IPS-15b (cell line): ENCODE measurements at regions not wholly inside any gene's neighbourhood (a gene's known extent, or its start where the extent isn't known, plus 50 kb on each side); places are given as distances from the start of the nearest gene placed in this dataset.

Experiments
- H3K27me3 ChIP-seq: one replicate; pipeline ENCODE4 v1.6.1; 2013; ENCODE audit warnings: low read length; ENCODE audit not compliant: control insufficient read depth, insufficient read depth
- H3K36me3 ChIP-seq: one replicate; pipeline ENCODE4 v1.6.1; 2013; ENCODE audit warnings: low read length; ENCODE audit not compliant: control insufficient read depth, insufficient read depth
- H3K4me1 ChIP-seq: one replicate; pipeline ENCODE4 v1.6.1; 2013; ENCODE audit warnings: mild to moderate bottlenecking, low read length; ENCODE audit not compliant: control insufficient read depth, insufficient read depth
- H3K4me3 ChIP-seq: one replicate; pipeline ENCODE4 v1.5.1; 2013; ENCODE audit warnings: low read depth, low read length
- H3K9ac ChIP-seq: one replicate; pipeline ENCODE4 v1.6.1; 2013; ENCODE audit warnings: low read depth, mild to moderate bottlenecking, low read length
- H3K9me3 ChIP-seq: one replicate; pipeline ENCODE4 v1.6.1; 2013; ENCODE audit warnings: mild to moderate bottlenecking, low read length; ENCODE audit not compliant: control insufficient read depth, insufficient read depth

DNA sequence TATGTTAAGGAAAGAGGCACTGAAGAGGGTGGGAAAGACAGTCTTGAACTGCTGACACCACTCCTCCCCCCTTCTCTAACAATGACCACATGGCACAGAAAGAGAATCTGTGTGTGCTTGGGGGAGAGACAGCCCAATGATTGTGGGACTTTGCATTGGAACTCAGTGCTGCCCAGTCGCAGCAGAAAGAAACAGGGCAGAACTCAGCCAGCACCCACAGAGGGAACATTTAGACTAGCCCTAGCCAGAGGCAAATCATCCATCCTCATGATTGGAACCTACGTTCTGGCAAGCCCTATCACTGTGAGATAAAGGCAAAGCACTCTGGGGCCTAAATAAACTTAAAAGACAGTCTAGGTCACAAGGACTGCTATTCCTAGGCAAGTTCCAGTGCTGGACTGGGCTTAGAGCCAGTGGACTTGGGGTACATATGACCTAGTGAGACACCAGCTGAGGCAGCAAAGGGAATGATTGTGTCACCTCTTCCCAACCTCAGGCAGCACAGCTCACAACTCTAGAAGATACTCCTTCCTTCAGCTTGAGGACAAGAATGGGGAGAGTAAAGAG lies 132.8 kb upstream of the S100G start:
- Histone ChIP-seq H3K9me3 (no peaks in the 10 kb centered on the region), H3K9ac (no peak overlapping the region), H3K36me3 (peaks cover 2% of the 10 kb centered on the region), H3K4me3 (no peak overlapping the region), H3K4me1 (peaks cover 5% of the 10 kb centered on the region), H3K27me3 (no peaks in the 10 kb centered on the region)

DNA sequence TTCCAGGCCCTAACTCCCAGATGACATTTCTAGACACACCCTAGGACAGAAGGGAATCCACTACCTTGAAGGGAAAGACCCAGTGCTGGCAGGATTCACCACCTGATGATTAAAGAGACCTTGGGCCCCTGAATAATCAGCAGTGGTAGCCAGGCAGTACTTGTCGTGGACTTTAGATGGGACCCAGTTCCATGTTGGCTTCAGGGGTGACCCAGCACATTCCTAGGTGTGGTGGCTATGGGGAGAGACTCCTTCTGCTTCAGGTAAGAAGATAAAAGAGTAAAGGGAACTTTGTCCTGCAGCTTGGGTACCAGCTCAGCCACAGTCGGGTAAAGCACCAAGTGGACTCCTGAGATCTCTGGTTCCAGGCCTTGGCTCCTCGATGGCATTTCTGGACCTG lies 131.8 kb upstream of the S100G start:
- peaks cover 2% of the 10 kb centered on the region for H3K36me3 ChIP-seq
- H3K27me3 ChIP-seq, result no peaks in the 10 kb centered on the region
- H3K4me3 ChIP-seq, result no peak overlapping the region
- no peaks in the 10 kb centered on the region for H3K9me3 ChIP-seq
- H3K9ac ChIP-seq, result no peak overlapping the region
- H3K4me1 ChIP-seq, result no peaks in the 10 kb centered on the region

DNA sequence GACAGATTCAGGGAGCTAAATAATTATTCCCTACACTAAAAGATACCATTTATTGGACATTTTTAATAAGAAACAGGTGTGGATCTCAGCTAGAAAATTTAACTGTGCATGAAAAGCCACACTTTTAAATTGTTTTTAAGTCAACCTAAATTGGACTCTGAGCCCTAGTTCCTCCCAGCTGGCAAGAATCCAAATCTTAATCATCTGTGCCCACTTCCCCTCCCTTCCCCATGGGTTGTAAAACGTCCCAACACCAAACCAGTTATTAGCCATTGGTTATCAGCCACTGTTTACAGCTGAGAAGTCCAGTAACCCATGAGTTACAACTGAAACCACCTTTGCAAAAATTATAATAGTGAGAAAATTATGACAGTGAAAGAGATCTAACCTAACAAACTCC lies 125.6 kb upstream of the S100G start:
- Histone ChIP-seq H3K27me3 (no peaks in the 10 kb centered on the region), H3K4me1 (no peaks in the 10 kb centered on the region), H3K9ac (no peak overlapping the region), H3K9me3 (peaks cover 16% of the 10 kb centered on the region), H3K4me3 (no peak overlapping the region), H3K36me3 (peaks cover 10% of the 10 kb centered on the region)

DNA sequence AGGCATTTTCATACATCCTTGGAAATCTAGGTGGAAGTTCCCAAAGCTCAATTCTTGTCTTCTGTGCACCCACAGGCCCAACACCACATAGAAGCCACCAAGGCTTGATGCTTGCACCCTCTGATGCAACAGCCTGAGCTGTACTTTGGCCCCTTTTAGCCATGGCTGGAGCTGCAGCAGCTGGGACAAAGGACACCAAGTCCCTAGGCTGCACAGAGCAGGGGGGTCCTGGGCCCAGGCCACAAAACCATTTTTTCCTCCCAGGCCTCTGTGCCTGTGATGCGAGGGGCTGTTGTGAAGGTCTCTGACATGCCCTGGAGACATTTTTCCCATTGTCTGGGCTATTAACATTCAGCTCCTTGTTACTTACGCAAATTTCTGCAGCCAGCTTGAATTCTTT lies 124.0 kb upstream of the S100G start:
- H3K27me3 ChIP-seq, result no peaks in the 10 kb centered on the region
- H3K36me3 ChIP-seq, result peaks cover 10% of the 10 kb centered on the region

DNA sequence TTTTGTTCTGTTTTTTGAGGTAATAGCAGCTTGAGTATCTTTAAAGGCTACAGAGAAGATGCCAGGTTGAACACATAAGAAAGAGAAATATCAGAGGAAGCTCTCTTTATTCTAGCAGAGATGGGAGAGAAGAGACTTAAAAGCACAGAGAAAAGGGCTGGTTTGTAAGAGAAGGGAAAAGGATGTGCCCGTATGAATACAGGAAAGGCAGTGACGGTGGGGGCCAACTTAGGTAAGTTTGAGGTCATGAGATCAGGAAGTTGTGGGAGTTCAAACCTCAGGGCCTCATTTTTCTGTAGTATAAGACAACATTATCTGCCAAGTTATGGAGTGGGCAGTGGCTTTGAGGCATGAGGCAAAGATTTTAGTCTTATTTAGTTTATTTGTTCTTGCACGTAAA lies 121.3 kb upstream of the S100G start:
- H3K9me3 ChIP-seq, result peaks cover 16% of the 10 kb centered on the region
- H3K36me3 ChIP-seq, result peaks cover 10% of the 10 kb centered on the region
- H3K4me1 ChIP-seq, result no peaks in the 10 kb centered on the region
- no peak overlapping the region for H3K4me3 ChIP-seq
- H3K9ac ChIP-seq, result no peak overlapping the region
- H3K27me3 ChIP-seq, result no peaks in the 10 kb centered on the region

More for the DNA sequence above, 124.0 kb upstream of the S100G start:
- H3K4me3 ChIP-seq, result no peak overlapping the region
- H3K9me3 ChIP-seq, result peaks cover 16% of the 10 kb centered on the region
- no peak overlapping the region for H3K9ac ChIP-seq
- H3K4me1 ChIP-seq, result no peaks in the 10 kb centered on the region
